Stomach (tissue), 8 donors: ENCODE measurements at regions not wholly inside any gene's neighbourhood (a gene's known extent, or its start where the extent isn't known, plus 50 kb on each side); places are given as distances from the start of the nearest gene placed in this dataset.

Experiments used
- DNase-seq, 2 donors: peaks; one replicate each; pipeline versions ENCODE4 v3.0.0 to v3.0.0-alpha.2; 2013 to 2019
- H3K27ac ChIP-seq, 5 donors: fragments of 200-600 bp in 4 of 5; sonication (generic) in 4 of 5; one replicate each; pipeline ENCODE4 v1.5.1; 2013 to 2019; ENCODE audit warnings: mild to moderate bottlenecking in 1 of 5, moderate library complexity in 1 of 5
- H3K27me3 ChIP-seq, 3 donors: fragments of 200-600 bp; sonication (generic); one replicate each; pipeline ENCODE4 v1.5.1; 2017 to 2019; ENCODE audit warnings: mixed run types in 1 of 3
- H3K36me3 ChIP-seq, 4 donors: fragments of 200-600 bp; sonication (generic); 1 replicate in 3 of 4; 2 replicates in 1 of 4; pipeline ENCODE4 v1.5.1; 2016 to 2019
- H3K4me1 ChIP-seq, 4 donors: fragments of 200-600 bp; sonication (generic); one replicate each; pipeline ENCODE4 v1.5.1; 2016 to 2019
- H3K4me3 ChIP-seq, 4 donors: fragments of 200-600 bp; sonication (generic) in 3 of 4; one replicate each; pipeline ENCODE4 v1.5.1; 2016 to 2019; ENCODE audit warnings: mild to moderate bottlenecking in 1 of 4
- H3K9me3 ChIP-seq, 4 donors: fragments of 200-600 bp; sonication (generic); one replicate each; pipeline ENCODE4 v1.5.1; 2016 to 2019
- EP300 ChIP-seq: sonication (generic); formaldehyde crosslinking; IDR thresholded peaks from one replicate; pipeline ENCODE4 v1.6.1; 2017; ENCODE audit warnings: antibody characterized with exemption
- POLR2A ChIP-seq, 4 donors: fragments of 450-650 bp; IDR thresholded peaks; one replicate each; pipeline ENCODE4 v1.6.1; 2016; ENCODE audit warnings: antibody characterized with exemption in 4 of 4, control low read depth in 2 of 4, mild to moderate bottlenecking in 1 of 4, moderate library complexity in 1 of 4
- POLR2AphosphoS5 ChIP-seq, 3 donors: sonication (generic); formaldehyde crosslinking; IDR thresholded peaks; one replicate each; pipeline ENCODE4 v1.6.1; 2016; ENCODE audit warnings: antibody characterized with exemption in 3 of 3
- WGBS, 5 donors: extraction: QIAGEN DNeasy Blood & Tissue Kit in 3 of 5; methylation state at CpG; one replicate each; pipeline versions ENCODE4 v1.1.5 to v1.1.7; 2013 to 2018; 5-methylcytosine and 5-hydroxymethylcytosine counted together
- intact Hi-C: fragments of 100-400 bp; cut with DNase I; formaldehyde crosslinking; loops from one replicate; pipeline ENCODE4 v1.15.1; 2023; ENCODE audit warnings: low total_unique reads
- TF ChIP-seq, protein P1 (sequence below), 7 experiments: fragments of 450-650 bp in 4 of 7; fragments of 200-600 bp in 3 of 7; sonication (generic) in 3 of 7; IDR thresholded peaks; one replicate each; pipeline ENCODE4 v1.5.1; 2016 to 2019; ENCODE audit warnings: antibody characterized with exemption in 7 of 7, control low read depth in 2 of 7, mild to moderate bottlenecking in 1 of 7
- donor health status: healthy with polysubstance abuse.
- donor health status: Bipolar disorder and iron deficiency.
- donor health status: healthy.

GRCh38 chr5:148002451-148002850 lies 61.3 kb upstream of the SPINK5 start:
- Histone ChIP-seq H3K9me3 (peaks cover 0 to 46% (median 35%) of the 10 kb centered on the region in 4 donors), H3K36me3 (no peaks in the 10 kb centered on the region), H3K4me3 (no peak overlapping the region), H3K27ac (no peak overlapping the region), H3K4me1 (no peaks in the 10 kb centered on the region), H3K27me3 (no peaks in the 10 kb centered on the region)
- DNase-seq = no peak
- no peak for TF ChIP-seq POLR2A (IDR thresholded peaks at IDR 0.05)
- intact Hi-C loops = no loop called here
- 62 to 84% (median 71%) methylated on average over 3 of the region's 3 CpGs for WGBS, 5 donors

DNA sequence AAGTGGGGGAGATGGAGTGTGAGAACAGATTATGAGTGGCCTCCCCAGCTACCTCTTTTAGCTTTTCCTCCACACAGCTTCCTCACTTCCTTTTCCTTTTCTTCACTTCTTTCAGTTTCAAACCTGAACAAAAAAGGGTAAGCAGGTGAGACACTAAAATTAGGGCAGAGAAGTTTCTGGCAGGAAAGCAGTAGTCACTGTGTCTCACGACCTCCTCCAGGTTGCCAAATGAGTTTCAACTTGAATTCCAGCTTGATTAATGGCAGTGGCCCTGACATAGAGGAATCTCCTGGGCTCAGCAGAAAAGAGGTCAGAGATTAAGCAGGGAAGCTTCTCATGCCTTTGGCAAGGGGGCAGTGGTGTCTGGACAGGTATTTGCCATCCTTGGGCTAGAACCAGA lies 63.7 kb upstream of the SPINK5 start:
- no peak for TF ChIP-seq POLR2AphosphoS5 (IDR thresholded peaks at IDR 0.05)
- TF ChIP-seq, protein P1, sequence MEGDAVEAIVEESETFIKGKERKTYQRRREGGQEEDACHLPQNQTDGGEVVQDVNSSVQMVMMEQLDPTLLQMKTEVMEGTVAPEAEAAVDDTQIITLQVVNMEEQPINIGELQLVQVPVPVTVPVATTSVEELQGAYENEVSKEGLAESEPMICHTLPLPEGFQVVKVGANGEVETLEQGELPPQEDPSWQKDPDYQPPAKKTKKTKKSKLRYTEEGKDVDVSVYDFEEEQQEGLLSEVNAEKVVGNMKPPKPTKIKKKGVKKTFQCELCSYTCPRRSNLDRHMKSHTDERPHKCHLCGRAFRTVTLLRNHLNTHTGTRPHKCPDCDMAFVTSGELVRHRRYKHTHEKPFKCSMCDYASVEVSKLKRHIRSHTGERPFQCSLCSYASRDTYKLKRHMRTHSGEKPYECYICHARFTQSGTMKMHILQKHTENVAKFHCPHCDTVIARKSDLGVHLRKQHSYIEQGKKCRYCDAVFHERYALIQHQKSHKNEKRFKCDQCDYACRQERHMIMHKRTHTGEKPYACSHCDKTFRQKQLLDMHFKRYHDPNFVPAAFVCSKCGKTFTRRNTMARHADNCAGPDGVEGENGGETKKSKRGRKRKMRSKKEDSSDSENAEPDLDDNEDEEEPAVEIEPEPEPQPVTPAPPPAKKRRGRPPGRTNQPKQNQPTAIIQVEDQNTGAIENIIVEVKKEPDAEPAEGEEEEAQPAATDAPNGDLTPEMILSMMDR (IDR thresholded peaks at IDR 0.05) = no peak
- TF ChIP-seq POLR2A (IDR thresholded peaks at IDR 0.05) = no peak
- TF ChIP-seq EP300 = no peak
- Histone ChIP-seq H3K9me3 (peaks cover 0 to 44% (median 32%) of the 10 kb centered on the region in 4 donors), H3K4me3 (no peak overlapping the region), H3K36me3 (no peaks in the 10 kb centered on the region), H3K27me3 (no peaks in the 10 kb centered on the region), H3K4me1 (no peaks in the 10 kb centered on the region), H3K27ac (no peak overlapping the region)
- intact Hi-C loops = no loop called here
- 47 to 66% (median 50%) methylated on average over 1 of the region's 1 CpG for WGBS, 5 donors
- DNase-seq = no peak

DNA sequence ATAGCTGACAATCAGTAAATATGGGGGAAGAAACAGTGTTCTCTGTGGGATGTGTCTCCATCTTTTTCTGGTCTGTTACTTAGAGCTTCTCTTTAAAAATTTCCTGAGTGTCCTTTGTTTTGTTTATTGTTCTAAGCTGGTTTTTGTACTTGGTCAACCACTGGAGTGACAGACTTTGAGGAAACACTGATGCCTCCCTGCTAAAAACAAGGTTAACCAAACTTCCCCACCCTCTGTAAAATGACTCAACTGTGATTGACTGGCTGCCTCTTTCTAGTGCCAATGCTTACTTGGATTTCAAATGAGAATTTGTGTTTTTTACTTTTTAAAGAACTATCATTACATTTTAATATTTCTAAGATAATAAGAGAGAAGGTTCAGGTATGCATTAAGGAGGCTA lies 65.1 kb upstream of the SPINK5 start:
- H3K4me1 ChIP-seq = no peaks in the 10 kb centered on the region
- no peak overlapping the region for H3K4me3 ChIP-seq
- no peaks in the 10 kb centered on the region for H3K27me3 ChIP-seq
- DNase-seq = no peak
- H3K36me3 ChIP-seq = no peaks in the 10 kb centered on the region
- intact Hi-C loops = no loop called here
- peaks cover 0 to 41% (median 32%) of the 10 kb centered on the region in 4 donors for H3K9me3 ChIP-seq
- no peak overlapping the region for H3K27ac ChIP-seq
- TF ChIP-seq, protein P1 (IDR thresholded peaks at IDR 0.05) = no peak
- TF ChIP-seq EP300 (no peak), POLR2AphosphoS5 (IDR thresholded peaks at IDR 0.05) (no peak), POLR2A (IDR thresholded peaks at IDR 0.05) (no peak)

- intact Hi-C loops = no loop called here
- Histone ChIP-seq H3K36me3 (no peaks in the 10 kb centered on the region), H3K27me3 (no peaks in the 10 kb centered on the region), H3K4me1 (no peaks in the 10 kb centered on the region), H3K27ac (no peak overlapping the region), H3K9me3 (peaks cover 0 to 36% (median 29%) of the 10 kb centered on the region in 4 donors), H3K4me3 (no peak overlapping the region)
- 31 to 59% (median 40%) methylated on average over 3 of the region's 3 CpGs for WGBS, 5 donors
- DNase-seq = peak in 1 of 2 donors; percentile 6
- TF ChIP-seq, protein P1 (IDR thresholded peaks at IDR 0.05) = no peak
- TF ChIP-seq EP300 = no peak
- no peak for TF ChIP-seq POLR2AphosphoS5 (IDR thresholded peaks at IDR 0.05)
Measured at GRCh38 chr5:147997486-147997885, 66.3 kb upstream of the SPINK5 start.

DNA sequence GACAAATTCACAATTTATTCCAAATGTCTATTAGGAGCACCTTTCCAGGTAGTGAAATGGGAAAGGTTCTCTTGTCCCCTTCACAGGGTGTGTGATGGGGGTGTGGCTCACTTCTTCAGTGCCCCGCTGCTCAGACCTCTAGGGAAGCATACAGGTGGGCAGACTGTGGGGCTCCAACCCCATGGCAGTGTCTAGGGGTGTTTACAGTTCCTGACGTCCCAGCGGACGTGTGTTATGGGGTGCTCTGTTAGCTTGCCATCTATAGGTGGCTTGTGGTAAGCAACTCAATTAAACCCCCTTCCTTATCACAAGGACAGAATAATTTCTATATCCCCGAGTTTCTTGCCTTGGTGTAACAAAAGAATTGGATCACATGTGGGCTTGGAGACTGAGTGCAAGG lies 67.4 kb upstream of the SPINK5 start:
- WGBS, 5 donors = 73 to 91% (median 83%) methylated on average over 5 of the region's 5 CpGs
- Histone ChIP-seq H3K9me3 (peaks cover 0 to 25% (median 18%) of the 10 kb centered on the region in 4 donors), H3K27me3 (no peaks in the 10 kb centered on the region), H3K4me3 (no peak overlapping the region), H3K27ac (no peak overlapping the region), H3K4me1 (no peaks in the 10 kb centered on the region), H3K36me3 (no peaks in the 10 kb centered on the region)
- no peak for TF ChIP-seq POLR2AphosphoS5 (IDR thresholded peaks at IDR 0.05)
- no peak for TF ChIP-seq EP300
- TF ChIP-seq, protein P1 (IDR thresholded peaks at IDR 0.05) = no peak
- no peak for TF ChIP-seq POLR2A (IDR thresholded peaks at IDR 0.05)
- no peak for DNase-seq
- intact Hi-C loops = no loop called here
